ENCODE measurements at regions not wholly inside any gene's neighbourhood (a gene's known extent, or its start where the extent isn't known, plus 50 kb on each side); places are given as distances from the start of the nearest gene placed in this dataset.

- Histone ChIP-seq H3K9me3 (replicated peaks; ENCODE audit: control insufficient read depth, insufficient read depth, low read length) (no peaks in the 10 kb centered on the region), H3K27me3 (ENCODE audit: control insufficient read depth in 2 of 2, insufficient read depth in 2 of 2, low read length in 2 of 2) (no peaks in the 10 kb centered on the region), H3K9me1 (replicated peaks; ENCODE audit: control insufficient read depth, extremely low read depth, insufficient read depth, low read length) (no peaks in the 10 kb centered on the region), H3K4me3 (replicated peaks in 1 of 3; ENCODE audit: insufficient read depth in 1 of 3, low read depth in 1 of 3, low read length in 3 of 3) (no peak overlapping the region), H4K20me1 (replicated peaks; ENCODE audit: control insufficient read depth, extremely low read depth, insufficient read depth, low read length) (no peaks in the 10 kb centered on the region), H3K9ac (replicated peaks; ENCODE audit: extremely low read depth, insufficient read depth, low read length) (no peak overlapping the region), H3K4me1 (ENCODE audit: control insufficient read depth, extremely low read depth, insufficient read depth, low read length) (no peaks in the 10 kb centered on the region), H2AFZ (ENCODE audit: low read depth, low read length) (no peak overlapping the region), H3K27ac (ENCODE audit: insufficient read depth, low read depth, low read length) (no peak overlapping the region), H3K36me3 (ENCODE audit: control insufficient read depth in 2 of 2, extremely low read depth in 1 of 2, insufficient read depth in 2 of 2, low read length in 2 of 2) (no peaks in the 10 kb centered on the region), H3K4me2 (ENCODE audit: insufficient read depth, low read length) (no peak overlapping the region), H3K79me2 (ENCODE audit: control insufficient read depth, insufficient read depth, low read length) (no peaks in the 10 kb centered on the region)
- intact Hi-C loops (cut with micrococcal nuclease) = no loop called here
- BruUV-seq (replicated peaks) = no TSS peak
- TF ChIP-seq, protein P1, sequence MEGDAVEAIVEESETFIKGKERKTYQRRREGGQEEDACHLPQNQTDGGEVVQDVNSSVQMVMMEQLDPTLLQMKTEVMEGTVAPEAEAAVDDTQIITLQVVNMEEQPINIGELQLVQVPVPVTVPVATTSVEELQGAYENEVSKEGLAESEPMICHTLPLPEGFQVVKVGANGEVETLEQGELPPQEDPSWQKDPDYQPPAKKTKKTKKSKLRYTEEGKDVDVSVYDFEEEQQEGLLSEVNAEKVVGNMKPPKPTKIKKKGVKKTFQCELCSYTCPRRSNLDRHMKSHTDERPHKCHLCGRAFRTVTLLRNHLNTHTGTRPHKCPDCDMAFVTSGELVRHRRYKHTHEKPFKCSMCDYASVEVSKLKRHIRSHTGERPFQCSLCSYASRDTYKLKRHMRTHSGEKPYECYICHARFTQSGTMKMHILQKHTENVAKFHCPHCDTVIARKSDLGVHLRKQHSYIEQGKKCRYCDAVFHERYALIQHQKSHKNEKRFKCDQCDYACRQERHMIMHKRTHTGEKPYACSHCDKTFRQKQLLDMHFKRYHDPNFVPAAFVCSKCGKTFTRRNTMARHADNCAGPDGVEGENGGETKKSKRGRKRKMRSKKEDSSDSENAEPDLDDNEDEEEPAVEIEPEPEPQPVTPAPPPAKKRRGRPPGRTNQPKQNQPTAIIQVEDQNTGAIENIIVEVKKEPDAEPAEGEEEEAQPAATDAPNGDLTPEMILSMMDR (IDR thresholded peaks at IDR 0.05; ENCODE audit: extremely low read depth in 1 of 2, insufficient read depth in 1 of 2, low read depth in 1 of 2, low read length in 2 of 2) = no peak
- TF ChIP-seq MYC (IDR thresholded peaks at IDR 0.05; ENCODE audit: low read depth, low read length) (no peak), FOS (IDR thresholded peaks at IDR 0.05; ENCODE audit: borderline replicate concordance, insufficient read depth, low read length) (no peak), GATA2 (IDR thresholded peaks at IDR 0.05; ENCODE audit: insufficient read depth, insufficient read length, low read depth, low read length) (no peak), JUN (IDR thresholded peaks at IDR 0.05; ENCODE audit: borderline replicate concordance, insufficient read depth, insufficient read length, low read depth) (no peak), POLR2AphosphoS5 (IDR thresholded peaks at IDR 0.05; ENCODE audit: insufficient read depth, low read depth, low read length) (no peak), POLR2A (IDR thresholded peaks at IDR 0.05; ENCODE audit: low read depth, low read length) (no peak), EZH2 (IDR thresholded peaks at IDR 0.05; ENCODE audit: borderline replicate concordance, low read depth, low read length, severe bottlenecking) (no peak)
- TF ChIP-seq, protein P2, sequence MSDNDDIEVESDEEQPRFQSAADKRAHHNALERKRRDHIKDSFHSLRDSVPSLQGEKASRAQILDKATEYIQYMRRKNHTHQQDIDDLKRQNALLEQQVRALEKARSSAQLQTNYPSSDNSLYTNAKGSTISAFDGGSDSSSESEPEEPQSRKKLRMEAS (IDR thresholded peaks at IDR 0.05; ENCODE audit: insufficient read depth, insufficient read length) = no peak
- FAIRE-seq (no peak), DNase-seq (ENCODE audit: low read depth, low spot score) (no peak)
- POLR2A ChIA-PET = no interaction called here
- dilution Hi-C loops (cut with MboI; ENCODE audit: extremely low pct_ligation_motif_present, low sequenced_read_pairs) = no loop called here
- CTCF ChIA-PET = no interaction called here
These were observed 336.7 kb downstream of the OSR1 start for GRCh38 chr2:19021721-19022120.

All from endothelial cell of umbilical vein (primary cell).